GM12878 (cell line): ENCODE measurements at regions not wholly inside any gene's neighbourhood (a gene's known extent, or its start where the extent isn't known, plus 50 kb on each side); places are given as distances from the start of the nearest gene placed in this dataset.

Experiments used
- CBFB ChIP-seq: IDR thresholded peaks from 2 replicates; pipeline ENCODE4 v1.6.1; 2016; ENCODE audit warnings: antibody characterized with exemption, low read depth
- CTCF ChIP-seq, 3 experiments: IDR thresholded peaks in 2 of 3; conservative IDR thresholded peaks in 1 of 3; 2 replicates each; pipeline ENCODE4 v1.5.1; 2011; ENCODE audit warnings: low read depth in 3 of 3, low read length in 3 of 3, mild to moderate bottlenecking in 3 of 3, control low read depth in 2 of 3, moderate library complexity in 2 of 3, inconsistent platforms in 1 of 3, mixed read lengths in 1 of 3; ENCODE audit not compliant: control insufficient read depth in 2 of 3, insufficient read depth in 1 of 3; ENCODE audit errors: extremely low read depth in 1 of 3
- EED ChIP-seq: sonication (generic); IDR thresholded peaks from 2 replicates; pipeline ENCODE4 v1.6.1; 2016; ENCODE audit warnings: antibody characterized with exemption, low read depth
- EZH2 ChIP-seq: IDR thresholded peaks from 2 replicates; pipeline ENCODE4 v1.6.1; 2012; ENCODE audit warnings: low read depth, mild to moderate bottlenecking, control low read depth, inconsistent platforms, low read length, borderline replicate concordance; ENCODE audit not compliant: control insufficient read depth
- POLR2A ChIP-seq: IDR thresholded peaks from 2 replicates; pipeline ENCODE4 v1.6.1; 2011; ENCODE audit warnings: low read depth, mild to moderate bottlenecking, low read length
- POLR2AphosphoS2 ChIP-seq: IDR thresholded peaks from 2 replicates; pipeline ENCODE4 v1.6.1; 2011; ENCODE audit warnings: low read depth, mild to moderate bottlenecking, low read length, improper control_type of control experiment, moderate library complexity
- SIN3A ChIP-seq: IDR thresholded peaks from 2 replicates; pipeline ENCODE4 v1.6.1; 2012; ENCODE audit warnings: low read depth, low read length, improper control_type of control experiment
- STAT3 ChIP-seq: IDR thresholded peaks from 2 replicates; pipeline ENCODE4 v1.6.1; 2011; ENCODE audit warnings: low read depth, low read length, improper control_type of control experiment
- SUPT20H ChIP-seq: IDR thresholded peaks from 2 replicates; pipeline ENCODE4 v1.6.1; 2011; ENCODE audit warnings: low read depth, mild to moderate bottlenecking, low read length, moderate library complexity, borderline replicate concordance; ENCODE audit not compliant: control insufficient read depth
- SUZ12 ChIP-seq: fragments of 200-600 bp; sonication (generic); IDR thresholded peaks from one replicate; pipeline ENCODE4 v1.6.1; 2018; ENCODE audit warnings: antibody characterized with exemption, mild to moderate bottlenecking; ENCODE audit not compliant: unreplicated experiment
- TCF7 ChIP-seq: IDR thresholded peaks from 2 replicates; pipeline ENCODE4 v1.6.1; 2014; ENCODE audit warnings: antibody characterized with exemption, borderline replicate concordance
- TF ChIP-seq, protein P1 (sequence below): fragments of 450-650 bp; IDR thresholded peaks from 2 replicates; pipeline ENCODE4 v1.6.1; 2018; ENCODE audit warnings: mild to moderate bottlenecking, low read depth, moderate library complexity; ENCODE audit not compliant: partially characterized antibody
- TF ChIP-seq, protein P2 (sequence below): IDR thresholded peaks from 2 replicates; pipeline ENCODE4 v1.6.1; 2012; ENCODE audit warnings: mild to moderate bottlenecking, low read depth, low read length

GRCh38 chr15:96889734-96890480 lies 559.4 kb downstream of the NR2F2 start:
- TF ChIP-seq POLR2AphosphoS2 (no peak), POLR2A (no peak), EED (no peak), CTCF (IDR thresholded peaks at IDR 0.05 in 2 of 3, conservative IDR thresholded peaks at IDR 0.05 in 1 of 3; ENCODE audit: control insufficient read depth in 2 of 3, extremely low read depth in 1 of 3, insufficient read depth in 1 of 3, low read depth in 3 of 3, low read length in 3 of 3) (no peak), SUZ12 (no peak), TCF7 (no peak), STAT3 (no peak), SIN3A (no peak), SUPT20H (no peak), CBFB (no peak), EZH2 (no peak)
- TF ChIP-seq, protein P1, sequence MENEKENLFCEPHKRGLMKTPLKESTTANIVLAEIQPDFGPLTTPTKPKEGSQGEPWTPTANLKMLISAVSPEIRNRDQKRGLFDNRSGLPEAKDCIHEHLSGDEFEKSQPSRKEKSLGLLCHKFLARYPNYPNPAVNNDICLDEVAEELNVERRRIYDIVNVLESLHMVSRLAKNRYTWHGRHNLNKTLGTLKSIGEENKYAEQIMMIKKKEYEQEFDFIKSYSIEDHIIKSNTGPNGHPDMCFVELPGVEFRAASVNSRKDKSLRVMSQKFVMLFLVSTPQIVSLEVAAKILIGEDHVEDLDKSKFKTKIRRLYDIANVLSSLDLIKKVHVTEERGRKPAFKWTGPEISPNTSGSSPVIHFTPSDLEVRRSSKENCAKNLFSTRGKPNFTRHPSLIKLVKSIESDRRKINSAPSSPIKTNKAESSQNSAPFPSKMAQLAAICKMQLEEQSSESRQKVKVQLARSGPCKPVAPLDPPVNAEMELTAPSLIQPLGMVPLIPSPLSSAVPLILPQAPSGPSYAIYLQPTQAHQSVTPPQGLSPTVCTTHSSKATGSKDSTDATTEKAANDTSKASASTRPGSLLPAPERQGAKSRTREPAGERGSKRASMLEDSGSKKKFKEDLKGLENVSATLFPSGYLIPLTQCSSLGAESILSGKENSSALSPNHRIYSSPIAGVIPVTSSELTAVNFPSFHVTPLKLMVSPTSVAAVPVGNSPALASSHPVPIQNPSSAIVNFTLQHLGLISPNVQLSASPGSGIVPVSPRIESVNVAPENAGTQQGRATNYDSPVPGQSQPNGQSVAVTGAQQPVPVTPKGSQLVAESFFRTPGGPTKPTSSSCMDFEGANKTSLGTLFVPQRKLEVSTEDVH: no peak
- TF ChIP-seq, protein P2, sequence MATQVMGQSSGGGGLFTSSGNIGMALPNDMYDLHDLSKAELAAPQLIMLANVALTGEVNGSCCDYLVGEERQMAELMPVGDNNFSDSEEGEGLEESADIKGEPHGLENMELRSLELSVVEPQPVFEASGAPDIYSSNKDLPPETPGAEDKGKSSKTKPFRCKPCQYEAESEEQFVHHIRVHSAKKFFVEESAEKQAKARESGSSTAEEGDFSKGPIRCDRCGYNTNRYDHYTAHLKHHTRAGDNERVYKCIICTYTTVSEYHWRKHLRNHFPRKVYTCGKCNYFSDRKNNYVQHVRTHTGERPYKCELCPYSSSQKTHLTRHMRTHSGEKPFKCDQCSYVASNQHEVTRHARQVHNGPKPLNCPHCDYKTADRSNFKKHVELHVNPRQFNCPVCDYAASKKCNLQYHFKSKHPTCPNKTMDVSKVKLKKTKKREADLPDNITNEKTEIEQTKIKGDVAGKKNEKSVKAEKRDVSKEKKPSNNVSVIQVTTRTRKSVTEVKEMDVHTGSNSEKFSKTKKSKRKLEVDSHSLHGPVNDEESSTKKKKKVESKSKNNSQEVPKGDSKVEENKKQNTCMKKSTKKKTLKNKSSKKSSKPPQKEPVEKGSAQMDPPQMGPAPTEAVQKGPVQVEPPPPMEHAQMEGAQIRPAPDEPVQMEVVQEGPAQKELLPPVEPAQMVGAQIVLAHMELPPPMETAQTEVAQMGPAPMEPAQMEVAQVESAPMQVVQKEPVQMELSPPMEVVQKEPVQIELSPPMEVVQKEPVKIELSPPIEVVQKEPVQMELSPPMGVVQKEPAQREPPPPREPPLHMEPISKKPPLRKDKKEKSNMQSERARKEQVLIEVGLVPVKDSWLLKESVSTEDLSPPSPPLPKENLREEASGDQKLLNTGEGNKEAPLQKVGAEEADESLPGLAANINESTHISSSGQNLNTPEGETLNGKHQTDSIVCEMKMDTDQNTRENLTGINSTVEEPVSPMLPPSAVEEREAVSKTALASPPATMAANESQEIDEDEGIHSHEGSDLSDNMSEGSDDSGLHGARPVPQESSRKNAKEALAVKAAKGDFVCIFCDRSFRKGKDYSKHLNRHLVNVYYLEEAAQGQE: no peak
